GM23338 (cell line): ENCODE measurements at regions not wholly inside any gene's neighbourhood (a gene's known extent, or its start where the extent isn't known, plus 50 kb on each side); places are given as distances from the start of the nearest gene placed in this dataset.
A peak's percentile ranks its signal among the peaks of the same experiment; 100 is the strongest.

Experiments
- ATAC-seq: fragments of 200-7000 bp; cut with Tn5 transposase; 3 replicates; pipeline ENCODE4 v1.9.1; 2020
- DNase-seq: peaks from one replicate; pipeline ENCODE4 v3.0.0-alpha.2; 2015; ENCODE audit warnings: low spot score
- H2AFZ ChIP-seq: fragments of 200-600 bp; sonication (generic); 2 replicates; pipeline ENCODE4 v1.8.0; 2016; ENCODE audit warnings: antibody characterized with exemption, mild to moderate bottlenecking, moderate library complexity
- H3F3A ChIP-seq: fragments of 200-600 bp; sonication (generic); replicated peaks from 2 replicates; pipeline ENCODE4 v1.8.0; 2017; ENCODE audit warnings: antibody characterized with exemption, mixed run types, low read depth
- H3K27ac ChIP-seq: fragments of 200-600 bp; sonication (generic); 2 replicates; pipeline ENCODE4 v1.6.1; 2016; ENCODE audit warnings: low read depth
- H3K27me3 ChIP-seq: fragments of 200-600 bp; sonication (generic); 2 replicates; pipeline ENCODE4 v1.8.0; 2016; ENCODE audit warnings: mild to moderate bottlenecking, mixed run types, moderate library complexity; ENCODE audit not compliant: insufficient read depth
- H3K36me3 ChIP-seq: fragments of 200-600 bp; sonication (generic); 2 replicates; pipeline ENCODE4 v1.8.0; 2016; ENCODE audit warnings: mild to moderate bottlenecking; ENCODE audit not compliant: insufficient read depth
- H3K4me1 ChIP-seq: fragments of 200-600 bp; sonication (generic); 2 replicates; pipeline ENCODE4 v1.8.0; 2016; ENCODE audit warnings: mild to moderate bottlenecking, moderate library complexity; ENCODE audit not compliant: insufficient read depth
- H3K4me2 ChIP-seq: fragments of 200-600 bp; sonication (generic); 2 replicates; pipeline ENCODE4 v1.7.1; 2017; ENCODE audit warnings: mixed run types
- H3K4me3 ChIP-seq: fragments of 200-600 bp; sonication (generic); 2 replicates; pipeline ENCODE4 v1.6.1; 2016; ENCODE audit warnings: mixed run types
- H3K79me2 ChIP-seq: fragments of 200-600 bp; sonication (generic); replicated peaks from 2 replicates; pipeline ENCODE4 v1.8.0; 2017; ENCODE audit warnings: mild to moderate bottlenecking; ENCODE audit not compliant: insufficient read depth
- H3K9me2 ChIP-seq: fragments of 200-600 bp; sonication (generic); 2 replicates; pipeline ENCODE4 v1.8.0; 2017; ENCODE audit not compliant: insufficient read depth
- H4K20me1 ChIP-seq: fragments of 200-600 bp; sonication (generic); replicated peaks from 2 replicates; pipeline ENCODE4 v1.8.0; 2017; ENCODE audit warnings: mild to moderate bottlenecking; ENCODE audit not compliant: insufficient read depth
- H3K27ac Mint-ChIP-seq: 2 replicates; pipeline ENCODE4 v1.8.0; 2020; ENCODE audit warnings: inconsistent platforms, mild to moderate bottlenecking, moderate library complexity, mixed read lengths
- H3K27me3 Mint-ChIP-seq: 3 replicates; pipeline ENCODE4 v1.8.0; 2022; ENCODE audit warnings: low read depth, mild to moderate bottlenecking, moderate library complexity, mixed read lengths, inconsistent platforms; ENCODE audit not compliant: insufficient read depth, poor library complexity
- H3K36me3 Mint-ChIP-seq: 3 replicates; pipeline ENCODE4 v1.8.0; 2021; ENCODE audit warnings: low read depth, mild to moderate bottlenecking, inconsistent platforms, moderate library complexity, mixed read lengths
- H3K4me1 Mint-ChIP-seq: 3 replicates; pipeline ENCODE4 v1.8.0; 2020; ENCODE audit warnings: mild to moderate bottlenecking, inconsistent platforms, mixed read lengths
- H3K4me3 Mint-ChIP-seq: 3 replicates; pipeline ENCODE4 v1.8.0; 2021; ENCODE audit warnings: moderate library complexity, mild to moderate bottlenecking, inconsistent platforms, mixed read lengths
- H3K9me3 Mint-ChIP-seq: 3 replicates; pipeline ENCODE4 v1.8.0; 2020; ENCODE audit warnings: moderate library complexity, mild to moderate bottlenecking, inconsistent platforms, mixed read lengths
- CREB1 ChIP-seq: fragments of 250-450 bp; sonication (Bioruptor Pico); IDR thresholded peaks from 2 replicates; pipeline ENCODE4 v1.5.0; 2020; ENCODE audit warnings: low read depth, mild to moderate bottlenecking, moderate library complexity
- EZH2 ChIP-seq: fragments of 200-600 bp; sonication (generic); IDR thresholded peaks from one replicate; pipeline ENCODE4 v1.8.0; 2017; ENCODE audit warnings: antibody characterized with exemption, mild to moderate bottlenecking, low read depth; ENCODE audit not compliant: unreplicated experiment
- EZH2phosphoT487 ChIP-seq: fragments of 200-600 bp; sonication (generic); IDR thresholded peaks from one replicate; pipeline ENCODE4 v1.8.1; 2018; ENCODE audit warnings: antibody characterized with exemption; ENCODE audit not compliant: unreplicated experiment
- JUNB ChIP-seq: IDR thresholded peaks from one replicate; pipeline ENCODE4 v1.6.1; 2016; ENCODE audit warnings: antibody characterized with exemption; ENCODE audit not compliant: unreplicated experiment
- NANOG ChIP-seq: IDR thresholded peaks from 2 replicates; pipeline ENCODE4 v1.6.1; 2016; ENCODE audit warnings: antibody characterized with exemption, borderline replicate concordance
- POLR2AphosphoS5 ChIP-seq: IDR thresholded peaks from 2 replicates; pipeline ENCODE4 v1.6.1; 2016; ENCODE audit warnings: antibody characterized with exemption, low read depth
- ZNF114 ChIP-seq: fragments of 250-450 bp; sonication (Bioruptor Pico); IDR thresholded peaks from 2 replicates; pipeline ENCODE4 v1.5.0; 2020; ENCODE audit warnings: mild to moderate bottlenecking, moderate library complexity
- ZNF331 ChIP-seq: fragments of 250-450 bp; sonication (Bioruptor Pico); IDR thresholded peaks from 2 replicates; pipeline ENCODE4 v1.5.0; 2020; ENCODE audit warnings: low read depth, mild to moderate bottlenecking, moderate library complexity
- ZNF462 ChIP-seq: fragments of 250-450 bp; sonication (Bioruptor Pico); IDR thresholded peaks from 2 replicates; pipeline ENCODE4 v1.5.0; 2020; ENCODE audit warnings: mild to moderate bottlenecking, moderate library complexity
- TF ChIP-seq, protein P1 (sequence below), 2 experiments: fragments of 200-600 bp in 1 of 2; sonication (generic) in 1 of 2; conservative IDR thresholded peaks; 2 replicates each; pipeline versions ENCODE4 v1.5.1 to v1.6.1; 2016 to 2017; ENCODE audit warnings: antibody characterized with exemption in 2 of 2, low read depth in 2 of 2, mild to moderate bottlenecking in 2 of 2, moderate library complexity in 1 of 2
- TF ChIP-seq, protein P2 (sequence below): IDR thresholded peaks from one replicate; pipeline ENCODE4 v1.6.1; 2018; ENCODE audit warnings: antibody characterized with exemption; ENCODE audit not compliant: unreplicated experiment

DNA sequence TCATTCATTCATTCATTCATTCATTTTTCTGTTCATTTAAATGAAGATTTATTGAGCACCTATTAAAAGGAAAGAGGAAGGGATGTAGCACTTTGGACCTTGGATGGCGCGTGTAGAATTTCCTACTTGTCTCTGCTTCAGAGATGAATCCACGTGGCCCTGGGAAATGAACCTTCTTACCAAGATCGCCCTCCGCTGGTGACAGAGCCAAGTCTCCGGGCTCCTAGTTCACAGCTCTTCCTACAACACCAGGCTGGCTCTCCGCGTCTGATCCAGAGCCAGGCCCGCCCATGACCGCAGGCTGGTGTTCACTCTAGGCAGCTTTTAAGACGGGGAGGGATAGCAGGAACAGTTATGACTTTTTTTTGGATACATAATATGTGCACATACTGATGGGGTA, 70.9 kb upstream of the PIWIL1 start:
- DNase-seq, result peak; percentile 75
- Mint-ChIP-seq H3K4me1 (no peaks in the 10 kb centered on the region), H3K27me3 (peaks cover 2% of the 10 kb centered on the region), H3K36me3 (peaks cover 37% of the 10 kb centered on the region), H3K4me3 (no peak overlapping the region), H3K27ac (no peak overlapping the region), H3K9me3 (peaks cover 18% of the 10 kb centered on the region)
- H3K4me1 ChIP-seq, result no peaks in the 10 kb centered on the region
- no peak overlapping the region for H3K4me3 ChIP-seq
- H2AFZ ChIP-seq, result no peak overlapping the region
- H4K20me1 ChIP-seq, result no peaks in the 10 kb centered on the region
- no peaks in the 10 kb centered on the region for H3K9me2 ChIP-seq
- H3F3A ChIP-seq, result no peaks in the 10 kb centered on the region
- no peaks in the 10 kb centered on the region for H3K27me3 ChIP-seq
- no peaks in the 10 kb centered on the region for H3K79me2 ChIP-seq
- no peak overlapping the region for H3K4me2 ChIP-seq
- H3K27ac ChIP-seq, result no peak overlapping the region
- TF ChIP-seq, protein P1, sequence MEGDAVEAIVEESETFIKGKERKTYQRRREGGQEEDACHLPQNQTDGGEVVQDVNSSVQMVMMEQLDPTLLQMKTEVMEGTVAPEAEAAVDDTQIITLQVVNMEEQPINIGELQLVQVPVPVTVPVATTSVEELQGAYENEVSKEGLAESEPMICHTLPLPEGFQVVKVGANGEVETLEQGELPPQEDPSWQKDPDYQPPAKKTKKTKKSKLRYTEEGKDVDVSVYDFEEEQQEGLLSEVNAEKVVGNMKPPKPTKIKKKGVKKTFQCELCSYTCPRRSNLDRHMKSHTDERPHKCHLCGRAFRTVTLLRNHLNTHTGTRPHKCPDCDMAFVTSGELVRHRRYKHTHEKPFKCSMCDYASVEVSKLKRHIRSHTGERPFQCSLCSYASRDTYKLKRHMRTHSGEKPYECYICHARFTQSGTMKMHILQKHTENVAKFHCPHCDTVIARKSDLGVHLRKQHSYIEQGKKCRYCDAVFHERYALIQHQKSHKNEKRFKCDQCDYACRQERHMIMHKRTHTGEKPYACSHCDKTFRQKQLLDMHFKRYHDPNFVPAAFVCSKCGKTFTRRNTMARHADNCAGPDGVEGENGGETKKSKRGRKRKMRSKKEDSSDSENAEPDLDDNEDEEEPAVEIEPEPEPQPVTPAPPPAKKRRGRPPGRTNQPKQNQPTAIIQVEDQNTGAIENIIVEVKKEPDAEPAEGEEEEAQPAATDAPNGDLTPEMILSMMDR (conservative IDR thresholded peaks at IDR 0.05; ENCODE audit: low read depth in 2 of 2), result peak; percentile 42 to 56
- TF ChIP-seq ZNF331 (CRISPR knock-in tag), result no peak
- TF ChIP-seq CREB1 (CRISPR knock-in tag), result no peak
- H3K36me3 ChIP-seq, result no peaks in the 10 kb centered on the region; the same call in 1 of the 2 replicates
- no peak for ATAC-seq

DNA sequence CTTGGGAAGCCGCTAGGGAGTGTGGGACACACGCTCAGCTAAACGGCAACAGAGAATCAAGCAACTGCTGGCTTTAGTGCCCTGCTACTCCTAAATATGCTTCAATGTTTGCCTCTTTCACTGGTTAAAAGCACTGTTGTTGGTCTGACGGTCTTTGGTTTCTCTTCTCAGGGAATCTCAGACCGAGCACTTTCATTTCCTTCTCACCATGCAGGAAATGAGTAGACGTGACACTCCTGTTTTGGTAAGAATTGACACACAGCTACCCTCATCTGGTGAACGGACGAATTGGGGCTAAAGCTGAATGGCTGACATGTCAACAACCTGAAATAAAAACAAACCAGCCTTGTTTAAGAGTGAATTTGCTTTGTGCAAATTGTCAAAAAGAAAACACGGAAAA, 57.5 kb upstream of the PIWIL1 start:
- Mint-ChIP-seq H3K27me3 (peaks cover 3% of the 10 kb centered on the region), H3K27ac (no peak overlapping the region), H3K4me3 (no peak overlapping the region), H3K9me3 (peaks cover 98% of the 10 kb centered on the region), H3K36me3 (peaks cover 55% of the 10 kb centered on the region), H3K4me1 (no peaks in the 10 kb centered on the region)
- Histone ChIP-seq H3K9me2 (no peaks in the 10 kb centered on the region), H2AFZ (no peak overlapping the region), H3K36me3 (no peaks in the 10 kb centered on the region; the same call in 1 of the 2 replicates), H3K4me1 (no peaks in the 10 kb centered on the region; the same call in 1 of the 2 replicates), H3K27me3 (no peaks in the 10 kb centered on the region), H3F3A (no peaks in the 10 kb centered on the region), H4K20me1 (no peaks in the 10 kb centered on the region), H3K79me2 (no peaks in the 10 kb centered on the region), H3K4me3 (no peak overlapping the region), H3K27ac (no peak overlapping the region), H3K4me2 (no peak overlapping the region)
- no peak for DNase-seq
- no peak for ATAC-seq
- TF ChIP-seq ZNF114 (CRISPR knock-in tag), result no peak
- TF ChIP-seq EZH2phosphoT487, result no peak
- no peak for TF ChIP-seq CREB1 (CRISPR knock-in tag)
- TF ChIP-seq JUNB, result no peak
- no peak for TF ChIP-seq NANOG
- TF ChIP-seq ZNF331 (CRISPR knock-in tag), result no peak
- no peak for TF ChIP-seq ZNF462
- TF ChIP-seq, protein P2, sequence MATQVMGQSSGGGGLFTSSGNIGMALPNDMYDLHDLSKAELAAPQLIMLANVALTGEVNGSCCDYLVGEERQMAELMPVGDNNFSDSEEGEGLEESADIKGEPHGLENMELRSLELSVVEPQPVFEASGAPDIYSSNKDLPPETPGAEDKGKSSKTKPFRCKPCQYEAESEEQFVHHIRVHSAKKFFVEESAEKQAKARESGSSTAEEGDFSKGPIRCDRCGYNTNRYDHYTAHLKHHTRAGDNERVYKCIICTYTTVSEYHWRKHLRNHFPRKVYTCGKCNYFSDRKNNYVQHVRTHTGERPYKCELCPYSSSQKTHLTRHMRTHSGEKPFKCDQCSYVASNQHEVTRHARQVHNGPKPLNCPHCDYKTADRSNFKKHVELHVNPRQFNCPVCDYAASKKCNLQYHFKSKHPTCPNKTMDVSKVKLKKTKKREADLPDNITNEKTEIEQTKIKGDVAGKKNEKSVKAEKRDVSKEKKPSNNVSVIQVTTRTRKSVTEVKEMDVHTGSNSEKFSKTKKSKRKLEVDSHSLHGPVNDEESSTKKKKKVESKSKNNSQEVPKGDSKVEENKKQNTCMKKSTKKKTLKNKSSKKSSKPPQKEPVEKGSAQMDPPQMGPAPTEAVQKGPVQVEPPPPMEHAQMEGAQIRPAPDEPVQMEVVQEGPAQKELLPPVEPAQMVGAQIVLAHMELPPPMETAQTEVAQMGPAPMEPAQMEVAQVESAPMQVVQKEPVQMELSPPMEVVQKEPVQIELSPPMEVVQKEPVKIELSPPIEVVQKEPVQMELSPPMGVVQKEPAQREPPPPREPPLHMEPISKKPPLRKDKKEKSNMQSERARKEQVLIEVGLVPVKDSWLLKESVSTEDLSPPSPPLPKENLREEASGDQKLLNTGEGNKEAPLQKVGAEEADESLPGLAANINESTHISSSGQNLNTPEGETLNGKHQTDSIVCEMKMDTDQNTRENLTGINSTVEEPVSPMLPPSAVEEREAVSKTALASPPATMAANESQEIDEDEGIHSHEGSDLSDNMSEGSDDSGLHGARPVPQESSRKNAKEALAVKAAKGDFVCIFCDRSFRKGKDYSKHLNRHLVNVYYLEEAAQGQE, result no peak
- TF ChIP-seq POLR2AphosphoS5, result no peak
- TF ChIP-seq EZH2, result no peak
